G401.6 (cell line): ENCODE measurements at regions not wholly inside any gene's neighbourhood (a gene's known extent, or its start where the extent isn't known, plus 50 kb on each side); places are given as distances from the start of the nearest gene placed in this dataset.

Source experiments
- FAIRE-seq: peaks from 2 replicates; lab custom pipeline; 2012; peaks lifted over from hg19 to GRCh38; lab: Jason Lieb, UNC

GRCh38 chr1:30360281-30360680 lies 363.1 kb downstream of the MATN1 start:
- no peak for FAIRE-seq

DNA sequence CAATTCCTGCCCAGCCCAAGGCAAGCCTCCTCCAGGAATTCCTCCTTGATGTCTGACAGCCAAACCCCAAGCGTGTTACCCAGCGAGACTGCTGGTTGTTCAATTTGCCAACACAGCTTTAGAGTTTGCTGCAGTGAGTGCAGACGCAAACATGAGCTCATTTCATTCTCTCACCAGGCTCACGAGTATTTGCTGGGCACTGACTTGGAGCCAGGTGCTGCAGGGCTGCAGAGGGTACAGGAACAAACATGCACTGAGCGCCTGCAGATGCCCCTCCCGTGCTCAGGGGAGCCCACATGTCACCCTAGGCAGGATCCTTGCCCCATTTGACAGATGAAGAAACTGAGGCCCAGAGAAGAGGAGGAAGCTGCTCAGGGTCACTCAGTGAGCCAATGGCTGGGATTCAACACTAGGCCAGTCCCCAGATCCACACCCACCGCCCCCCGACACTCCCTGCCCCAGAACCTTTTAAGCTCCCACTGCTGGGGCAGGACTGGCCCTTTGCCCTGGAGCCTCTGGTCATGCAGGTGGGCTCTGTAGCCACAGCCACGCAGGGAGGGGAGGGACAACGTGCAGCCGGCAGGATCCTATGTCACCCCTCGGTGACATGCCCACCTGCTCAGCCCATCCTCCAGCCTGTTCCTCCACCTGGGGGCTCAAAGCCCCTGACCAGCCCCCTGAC lies 363.7 kb downstream of the MATN1 start:
- FAIRE-seq: no peak

DNA sequence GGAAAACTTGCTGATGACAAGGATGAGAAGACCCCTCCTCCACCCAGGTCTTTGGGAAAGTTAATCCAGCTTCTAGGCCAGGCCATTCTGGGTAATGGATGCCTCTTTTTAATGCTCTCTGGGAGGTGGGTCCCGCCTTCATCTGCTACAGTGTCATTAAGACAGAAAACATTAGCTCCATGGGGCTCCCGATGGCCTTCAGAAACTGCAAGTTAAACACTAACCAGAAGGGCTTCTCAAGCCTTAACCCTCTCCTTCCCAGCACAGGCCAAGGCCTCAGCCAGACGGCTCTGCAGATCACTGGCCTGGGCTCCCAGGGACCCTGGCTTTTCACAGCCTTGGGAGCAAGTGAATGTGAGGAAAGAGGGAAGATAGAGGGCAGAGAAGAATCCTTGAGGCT lies 364.9 kb downstream of the MATN1 start:
- FAIRE-seq: no peak

- no peak for FAIRE-seq
These were observed 366.5 kb downstream of the MATN1 start for GRCh38 chr1:30356839-30357238.

DNA sequence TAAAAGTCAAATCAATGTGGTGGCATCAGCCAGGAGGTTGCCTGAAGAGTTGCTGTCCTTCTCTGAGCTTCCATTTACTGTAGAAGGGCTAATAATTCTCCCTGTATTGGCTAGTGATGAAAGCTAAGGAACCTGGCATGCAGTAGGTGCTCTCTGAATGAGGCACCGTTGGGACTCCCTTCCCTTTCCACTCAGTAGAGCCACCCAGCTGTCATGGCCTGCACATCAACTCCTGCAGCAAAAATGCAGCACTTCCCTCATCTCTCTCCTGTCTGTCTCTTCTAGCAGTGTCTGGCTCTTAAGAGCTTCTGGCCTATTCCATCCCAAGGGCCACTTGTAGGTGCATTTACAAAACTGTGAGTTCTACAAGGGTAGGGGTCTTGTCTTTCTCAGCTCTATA lies 369.0 kb downstream of the MATN1 start:
- FAIRE-seq: no peak

DNA sequence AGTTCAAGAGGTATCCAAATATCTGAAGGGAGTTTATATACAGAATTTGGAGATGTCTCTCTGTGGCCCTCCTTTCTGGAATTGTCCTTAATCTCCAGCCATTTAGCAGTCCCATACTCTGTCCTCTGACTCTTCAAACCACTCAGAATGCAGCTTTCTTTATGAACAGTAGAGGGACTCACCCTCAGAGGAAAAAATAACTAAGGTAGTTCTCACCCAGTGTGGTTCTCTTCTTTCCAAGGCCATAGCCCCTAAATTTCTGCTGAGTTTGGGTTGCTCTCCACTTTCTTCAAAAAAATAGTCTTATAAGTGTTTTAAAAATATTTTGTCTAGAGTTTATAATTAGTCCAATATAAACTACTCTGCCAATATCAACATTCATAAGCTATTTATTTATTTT lies 369.7 kb downstream of the MATN1 start:
- no peak for FAIRE-seq

GRCh38 chr1:30348147-30348546 lies 375.2 kb downstream of the MATN1 start:
- FAIRE-seq: no peak

DNA sequence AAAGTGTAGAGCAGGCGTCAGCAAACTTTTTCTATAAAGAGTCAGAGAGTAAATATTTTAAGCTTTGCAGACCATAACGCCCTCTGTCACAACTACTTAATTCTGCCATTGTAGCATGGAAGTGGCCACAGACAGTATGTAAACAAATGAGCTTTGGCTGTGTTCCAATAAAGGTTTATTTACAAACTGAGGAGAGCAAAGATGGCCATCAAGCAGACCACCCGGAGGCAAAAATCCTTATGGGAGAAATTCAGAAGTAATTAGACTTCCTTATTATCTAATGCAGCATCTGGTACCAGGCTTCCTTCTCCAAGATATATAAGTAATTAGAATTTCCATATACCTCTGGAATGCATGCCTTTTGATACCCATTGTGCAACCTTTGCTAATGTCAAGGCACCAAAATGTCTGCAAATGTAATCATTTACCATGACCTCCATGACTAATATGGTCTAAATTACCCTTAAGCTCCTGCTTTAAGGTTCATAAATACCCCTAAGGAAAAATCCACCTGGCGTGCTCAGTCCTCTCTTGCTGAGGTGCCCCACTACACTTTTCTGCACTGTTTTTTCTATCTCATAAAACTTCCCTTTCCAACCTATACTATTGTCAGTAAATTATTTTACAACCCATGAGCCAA lies 377.8 kb downstream of the MATN1 start:
- no peak for FAIRE-seq

GRCh38 chr1:30343562-30343961 lies 379.8 kb downstream of the MATN1 start:
- FAIRE-seq: no peak

DNA sequence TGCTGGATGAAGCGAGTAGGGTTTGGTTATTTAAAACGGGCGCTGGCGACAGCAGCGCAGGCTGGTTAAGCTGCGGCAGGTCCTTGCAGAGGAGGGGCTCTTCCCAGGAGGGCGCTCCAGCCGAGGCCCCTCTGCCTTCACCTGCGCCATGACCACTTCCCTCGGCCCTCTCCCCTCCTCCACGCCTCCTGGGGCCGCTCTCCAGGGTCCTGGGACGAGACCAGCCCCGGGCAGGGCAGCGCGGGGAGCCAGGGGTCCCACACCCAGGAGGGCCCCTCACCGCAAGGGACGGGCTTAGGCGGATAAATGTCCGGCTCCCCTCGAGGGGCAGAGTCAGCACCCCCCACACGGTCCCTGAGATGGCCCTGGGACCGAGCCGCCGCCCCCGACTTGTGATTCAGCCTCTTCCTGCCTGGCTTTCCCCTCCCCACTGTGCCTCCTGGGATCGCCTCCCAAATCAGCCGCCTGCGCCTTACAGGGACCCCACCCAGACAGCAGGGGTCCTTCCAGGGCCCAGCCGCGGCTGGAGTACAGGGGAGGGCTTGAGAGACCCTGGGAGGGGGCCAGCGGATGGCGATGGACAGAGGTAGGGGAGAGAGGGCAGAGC lies 380.7 kb downstream of the MATN1 start:
- no peak for FAIRE-seq

DNA sequence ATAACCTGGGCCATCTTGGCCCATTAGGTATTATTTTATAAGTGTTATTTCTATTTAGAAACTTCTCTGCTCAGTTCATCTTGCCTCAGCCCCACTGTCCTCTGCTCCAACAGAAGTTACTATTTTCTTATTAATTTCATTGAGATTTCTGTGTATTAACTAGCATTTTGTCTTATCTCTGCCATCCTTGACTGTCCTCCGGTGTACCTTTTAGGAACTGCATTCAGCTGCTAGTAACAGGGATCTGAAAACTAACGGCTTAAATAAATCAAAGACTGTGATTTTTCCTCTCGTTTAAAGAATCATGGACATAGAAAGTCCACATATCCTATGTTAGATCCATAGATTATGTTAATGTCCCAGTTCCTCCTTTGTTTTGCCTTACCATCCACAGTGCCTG lies 382.5 kb downstream of the MATN1 start:
- no peak for FAIRE-seq

- FAIRE-seq: no peak
These were observed 383.5 kb downstream of the MATN1 start for GRCh38 chr1:30339866-30340265.

GRCh38 chr1:30338765-30339164 lies 384.6 kb downstream of the MATN1 start:
- FAIRE-seq: no peak

- FAIRE-seq: no peak
These were observed 386.1 kb downstream of the MATN1 start for GRCh38 chr1:30337324-30337620.

DNA sequence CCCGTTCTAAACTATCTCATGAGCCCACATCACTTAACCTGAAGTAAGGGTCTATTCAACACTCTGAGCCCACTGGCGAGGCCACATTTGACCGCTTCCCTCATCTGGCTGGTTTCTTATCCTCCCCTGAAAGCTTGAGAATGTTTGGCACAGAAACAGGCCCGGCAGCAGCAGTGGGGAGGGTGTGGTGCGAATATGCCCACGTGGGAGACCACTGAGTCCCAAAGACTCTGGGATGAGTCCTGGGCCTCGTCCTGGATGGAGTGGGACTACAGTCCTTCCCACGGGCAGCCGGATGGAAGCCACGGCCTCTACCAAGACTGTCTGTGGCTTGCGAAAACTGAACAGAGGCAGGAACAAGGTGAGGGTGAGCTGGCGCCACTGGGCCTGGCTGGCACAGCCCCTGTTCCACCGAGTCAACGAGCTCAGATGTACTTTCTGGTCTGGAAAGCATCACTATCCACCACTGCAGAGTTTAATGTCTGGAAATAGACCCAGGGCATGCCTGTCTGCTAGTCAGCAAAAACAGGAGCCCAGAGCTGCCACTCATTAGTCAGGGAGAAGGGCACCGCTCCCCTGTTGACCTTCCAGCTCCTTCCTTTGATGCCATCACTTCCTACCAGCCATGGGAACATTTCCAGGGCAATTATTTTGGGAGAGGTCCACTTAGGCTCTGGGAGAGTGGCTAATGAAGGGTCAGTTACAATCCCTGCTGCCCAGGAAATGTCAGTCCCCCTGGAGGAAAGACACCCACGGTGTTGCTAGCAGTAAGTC lies 386.6 kb downstream of the MATN1 start:
- no peak for FAIRE-seq

DNA sequence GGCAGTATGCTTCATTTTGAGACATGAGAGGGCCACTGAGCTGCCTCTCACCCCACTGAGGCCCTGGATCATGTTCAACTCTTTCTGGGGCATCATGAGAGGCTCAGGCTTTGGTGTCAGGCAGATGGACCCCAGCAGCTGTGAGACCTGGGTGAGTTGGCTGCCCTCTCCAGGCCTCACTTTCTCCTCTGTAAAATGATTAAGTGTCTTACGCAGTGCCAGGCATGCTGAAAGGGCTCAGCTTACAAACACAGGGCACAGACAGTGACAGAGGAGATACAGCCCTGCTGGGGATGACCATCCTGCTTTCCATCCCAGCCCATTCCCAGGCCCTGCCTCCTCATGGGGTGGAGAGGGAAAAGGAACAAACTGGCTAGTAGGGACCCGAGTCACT lies 387.4 kb downstream of the MATN1 start:
- no peak for FAIRE-seq

DNA sequence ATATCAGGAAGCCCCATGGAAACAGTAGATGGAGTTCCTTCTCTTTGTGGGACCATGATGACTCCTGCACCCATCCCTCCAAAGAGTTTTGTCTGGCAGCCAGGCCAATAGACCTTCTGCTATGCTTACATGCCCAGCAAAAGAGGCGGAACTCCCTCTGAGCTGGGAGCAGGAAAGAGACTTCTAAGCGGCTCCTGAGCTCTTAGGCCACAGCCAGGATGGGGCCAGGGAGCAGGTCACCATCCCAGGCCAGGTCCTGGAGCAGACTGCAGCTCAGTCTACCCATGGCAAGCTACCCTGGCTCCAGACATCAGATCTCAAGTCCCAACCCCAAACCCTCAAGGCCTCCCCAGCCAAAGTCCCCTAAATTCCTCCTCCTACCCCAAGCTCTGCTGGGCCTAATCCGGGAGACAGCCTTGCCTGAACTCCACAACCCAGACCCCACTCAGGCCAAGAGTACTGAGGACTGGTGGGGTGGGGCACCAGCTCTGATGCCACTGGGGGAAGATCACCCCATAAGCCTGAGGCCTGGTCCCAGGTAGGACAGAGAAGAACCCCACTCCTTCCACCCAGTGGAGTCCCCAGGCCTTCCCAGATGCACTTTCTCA lies 387.9 kb downstream of the MATN1 start:
- FAIRE-seq: no peak

DNA sequence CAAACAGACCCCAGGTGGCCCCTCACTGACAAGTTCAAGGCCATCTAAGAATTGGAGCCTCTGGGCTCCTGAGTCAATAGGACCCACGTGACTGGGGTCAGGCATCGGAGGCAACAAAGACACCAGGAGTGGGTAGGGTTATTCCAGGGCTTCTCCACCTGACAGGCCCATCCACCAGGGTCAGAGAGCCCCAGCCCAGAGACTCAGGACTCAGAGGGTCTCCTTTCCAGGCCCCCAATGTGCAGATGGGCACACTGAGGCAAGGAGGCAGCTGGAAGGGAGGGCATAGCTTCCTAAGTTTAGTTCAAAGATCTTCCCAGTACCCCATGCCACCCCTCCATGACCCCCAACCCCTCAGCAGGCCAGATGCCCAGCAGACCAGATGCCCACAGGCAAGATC lies 388.6 kb downstream of the MATN1 start:
- FAIRE-seq: no peak

- no peak for FAIRE-seq
These were observed 391.0 kb downstream of the MATN1 start for GRCh38 chr1:30332116-30333094.

- no peak for FAIRE-seq
These were observed 391.8 kb downstream of the MATN1 start for GRCh38 chr1:30331415-30332065.

GRCh38 chr1:30330644-30331043 lies 392.7 kb downstream of the MATN1 start:
- no peak for FAIRE-seq
